ENCODE measurements at regions not wholly inside any gene's neighbourhood (a gene's known extent, or its start where the extent isn't known, plus 50 kb on each side); places are given as distances from the start of the nearest gene placed in this dataset.

DNA sequence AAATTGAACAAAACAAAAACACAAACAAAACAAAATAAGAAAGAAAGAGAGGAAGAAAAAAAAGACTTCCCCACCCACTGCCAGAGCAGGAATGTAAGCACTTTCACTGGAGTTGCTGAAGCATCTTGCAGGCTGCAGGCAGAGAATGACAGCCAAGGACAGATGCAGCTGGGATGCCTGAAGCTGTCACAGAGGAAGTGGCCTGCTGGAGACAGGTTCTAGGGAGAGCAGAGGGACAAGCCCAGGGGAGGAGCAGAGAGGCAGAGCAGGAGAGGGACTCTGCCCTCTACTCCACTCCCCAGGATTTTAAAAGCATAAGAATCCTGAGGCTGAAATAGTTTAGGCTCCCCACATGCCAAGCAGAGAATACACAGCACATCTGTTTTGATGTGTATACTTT is 326.2 kb downstream of the TUSC7 start:
- no peaks in the 10 kb centered on the region for H3K9me3 ChIP-seq (ENCODE audit: control insufficient read depth, low read length)

DNA sequence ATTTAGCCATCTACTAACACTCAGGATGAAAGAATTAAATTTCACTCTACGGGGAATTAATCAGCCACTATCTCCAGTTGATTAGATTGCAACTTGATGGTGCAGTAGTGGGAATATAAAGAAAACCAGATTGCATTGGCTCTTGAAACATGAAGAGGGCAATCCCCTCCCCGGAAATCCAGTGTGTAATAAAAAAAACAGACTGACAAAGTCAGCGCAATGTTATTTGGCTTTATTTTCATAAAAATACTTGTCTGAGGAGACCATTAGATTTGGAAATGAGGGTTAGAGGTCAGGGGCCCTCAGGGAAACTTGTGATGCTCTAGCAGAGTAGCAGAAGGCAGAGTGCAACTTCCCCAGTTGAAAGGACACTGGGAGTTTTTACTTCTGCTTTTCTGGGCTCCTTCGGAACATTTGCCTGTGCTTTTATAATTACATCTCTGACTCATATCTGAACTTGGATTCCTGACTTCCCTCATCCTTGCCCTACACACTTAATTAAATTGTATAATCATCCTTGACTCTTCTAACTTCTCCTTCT is 326.8 kb downstream of the TUSC7 start:
- H2AK5ac ChIP-seq (ENCODE audit: low read length, severe bottlenecking), result no peak overlapping the region
- peak overlapping the region in 1 of 2 experiments; percentile 59 for H3K4me3 ChIP-seq (ENCODE audit: insufficient read depth in 1 of 2, low read depth in 1 of 2, low read length in 2 of 2)
- peak; percentile 81 for DNase-seq
- no peak overlapping the region for H2BK15ac ChIP-seq (ENCODE audit: low read depth, poor library complexity, severe bottlenecking)
- no peaks in the 10 kb centered on the region for H3K27me3 ChIP-seq (ENCODE audit: control insufficient read depth in 1 of 2, insufficient read depth in 1 of 2, low read length in 2 of 2)
- no peak overlapping the region for H3K4ac ChIP-seq (ENCODE audit: low read depth in 1 of 2, low read length in 2 of 2)
- H3K14ac ChIP-seq (ENCODE audit: low read length in 2 of 2), result no peak overlapping the region
- no peak overlapping the region for H2BK120ac ChIP-seq (ENCODE audit: low read depth, low read length)
- no peaks in the 10 kb centered on the region for H3K9me3 ChIP-seq (ENCODE audit: control insufficient read depth, low read length)
- H4K91ac ChIP-seq (ENCODE audit: low read length), result no peak overlapping the region
- H4K8ac ChIP-seq (ENCODE audit: low read length), result no peak overlapping the region
- WGBS, result 31% methylated on average over 3 of the region's 4 CpGs
- no peaks in the 10 kb centered on the region for H3K79me1 ChIP-seq (replicated peaks; ENCODE audit: low read length, poor library complexity, severe bottlenecking)
- H2BK5ac ChIP-seq (ENCODE audit: low read depth, low read length, poor library complexity, severe bottlenecking), result no peak overlapping the region
- H2AFZ ChIP-seq (ENCODE audit: low read depth, low read length), result no peak overlapping the region
- peak overlapping the region; percentile 13 for H3K4me2 ChIP-seq (ENCODE audit: low read length, poor library complexity, severe bottlenecking)
- peak overlapping the region; percentile 40 for H3K9ac ChIP-seq (ENCODE audit: low read length)
- no peak overlapping the region for H3K18ac ChIP-seq (ENCODE audit: low read depth in 1 of 2, low read length in 2 of 2)
- no peak overlapping the region for H2BK12ac ChIP-seq (ENCODE audit: low read length in 2 of 2)
- H3K27ac ChIP-seq (ENCODE audit: low read length, poor library complexity, severe bottlenecking), result peak overlapping the region; percentile 33
- H3K36me3 ChIP-seq (ENCODE audit: control insufficient read depth in 1 of 2, insufficient read depth in 2 of 2, low read depth in 1 of 2, low read length in 2 of 2), result no peaks in the 10 kb centered on the region
- peaks cover 2% of the 10 kb centered on the region for H3K4me1 ChIP-seq (ENCODE audit: control insufficient read depth, insufficient read depth, low read depth, low read length)
- H3K23ac ChIP-seq (ENCODE audit: low read length in 2 of 2), result no peak overlapping the region

More for the DNA sequence above, 326.2 kb downstream of the TUSC7 start:
- Histone ChIP-seq H2AK5ac (ENCODE audit: low read length, severe bottlenecking) (no peak overlapping the region), H3K14ac (ENCODE audit: low read length in 2 of 2) (no peak overlapping the region), H2BK120ac (ENCODE audit: low read depth, low read length) (no peak overlapping the region), H3K23ac (ENCODE audit: low read length in 2 of 2) (no peak overlapping the region), H3K4me3 (ENCODE audit: insufficient read depth in 1 of 2, low read depth in 1 of 2, low read length in 2 of 2) (peak overlapping the region in 1 of 2 experiments; percentile 59), H3K18ac (ENCODE audit: low read depth in 1 of 2, low read length in 2 of 2) (no peak overlapping the region), H3K9ac (ENCODE audit: low read length) (peak overlapping the region; percentile 40), H3K27ac (ENCODE audit: low read length, poor library complexity, severe bottlenecking) (peak overlapping the region; percentile 23), H3K4me2 (ENCODE audit: low read length, poor library complexity, severe bottlenecking) (no peak overlapping the region), H3K79me1 (replicated peaks; ENCODE audit: low read length, poor library complexity, severe bottlenecking) (no peaks in the 10 kb centered on the region), H2AFZ (ENCODE audit: low read depth, low read length) (no peak overlapping the region), H4K91ac (ENCODE audit: low read length) (no peak overlapping the region), H3K4ac (ENCODE audit: low read depth in 1 of 2, low read length in 2 of 2) (no peak overlapping the region), H3K36me3 (ENCODE audit: control insufficient read depth in 1 of 2, insufficient read depth in 2 of 2, low read depth in 1 of 2, low read length in 2 of 2) (no peaks in the 10 kb centered on the region), H2BK15ac (ENCODE audit: low read depth, poor library complexity, severe bottlenecking) (no peak overlapping the region), H4K8ac (ENCODE audit: low read length) (no peak overlapping the region), H2BK5ac (ENCODE audit: low read depth, low read length, poor library complexity, severe bottlenecking) (no peak overlapping the region), H3K4me1 (ENCODE audit: control insufficient read depth, insufficient read depth, low read depth, low read length) (peaks cover 2% of the 10 kb centered on the region), H2BK12ac (ENCODE audit: low read length in 2 of 2) (no peak overlapping the region), H3K27me3 (ENCODE audit: control insufficient read depth in 1 of 2, insufficient read depth in 1 of 2, low read length in 2 of 2) (no peaks in the 10 kb centered on the region)
- DNase-seq, result peak; percentile 41

DNA sequence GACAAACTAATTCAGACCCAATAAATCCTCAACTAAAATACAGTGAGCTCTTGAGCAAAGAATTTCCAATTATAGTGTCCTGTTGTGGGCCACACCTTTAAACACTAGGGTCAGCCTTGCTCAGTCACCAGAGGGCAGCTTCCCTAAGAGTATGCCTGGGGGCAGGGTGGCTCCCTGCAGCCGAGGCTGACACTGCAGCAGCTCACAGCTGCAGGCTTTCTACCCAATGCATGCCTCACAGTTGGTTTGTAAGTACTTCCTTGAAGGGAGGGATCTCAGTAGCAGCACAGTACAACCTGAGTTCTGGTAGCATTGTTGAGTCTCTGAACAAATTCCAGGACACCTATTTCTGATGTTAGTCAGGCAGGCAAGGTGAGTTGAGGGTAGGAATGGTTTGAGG is 335.6 kb downstream of the TUSC7 start:
- Histone ChIP-seq H3K4me1 (ENCODE audit: control insufficient read depth, insufficient read depth, low read depth, low read length) (peaks cover 2% of the 10 kb centered on the region), H2BK120ac (ENCODE audit: low read depth, low read length) (no peak overlapping the region), H2BK15ac (ENCODE audit: low read depth, poor library complexity, severe bottlenecking) (no peak overlapping the region), H2AFZ (ENCODE audit: low read depth, low read length) (no peak overlapping the region), H4K91ac (ENCODE audit: low read length) (no peak overlapping the region), H4K8ac (ENCODE audit: low read length) (no peak overlapping the region), H3K27me3 (ENCODE audit: control insufficient read depth in 1 of 2, insufficient read depth in 1 of 2, low read length in 2 of 2) (no peaks in the 10 kb centered on the region), H3K4me2 (ENCODE audit: low read length, poor library complexity, severe bottlenecking) (no peak overlapping the region), H3K14ac (ENCODE audit: low read length in 2 of 2) (peak overlapping the region in 1 of 2 experiments; percentile 35), H3K36me3 (ENCODE audit: control insufficient read depth in 1 of 2, insufficient read depth in 2 of 2, low read depth in 1 of 2, low read length in 2 of 2) (no peaks in the 10 kb centered on the region), H3K23ac (ENCODE audit: low read length in 2 of 2) (no peak overlapping the region), H2AK5ac (ENCODE audit: low read length, severe bottlenecking) (no peak overlapping the region), H3K4ac (ENCODE audit: low read depth in 1 of 2, low read length in 2 of 2) (no peak overlapping the region), H2BK12ac (ENCODE audit: low read length in 2 of 2) (no peak overlapping the region), H3K4me3 (ENCODE audit: insufficient read depth in 1 of 2, low read depth in 1 of 2, low read length in 2 of 2) (no peak overlapping the region), H3K9ac (ENCODE audit: low read length) (no peak overlapping the region), H2BK5ac (ENCODE audit: low read depth, low read length, poor library complexity, severe bottlenecking) (no peak overlapping the region), H3K79me1 (replicated peaks; ENCODE audit: low read length, poor library complexity, severe bottlenecking) (no peaks in the 10 kb centered on the region), H3K18ac (ENCODE audit: low read depth in 1 of 2, low read length in 2 of 2) (no peak overlapping the region), H3K9me3 (ENCODE audit: control insufficient read depth, low read length) (no peaks in the 10 kb centered on the region), H3K27ac (ENCODE audit: low read length, poor library complexity, severe bottlenecking) (no peak overlapping the region)
- no peak for DNase-seq
- 0% methylated on average over 1 of the region's 1 CpG for WGBS

DNA sequence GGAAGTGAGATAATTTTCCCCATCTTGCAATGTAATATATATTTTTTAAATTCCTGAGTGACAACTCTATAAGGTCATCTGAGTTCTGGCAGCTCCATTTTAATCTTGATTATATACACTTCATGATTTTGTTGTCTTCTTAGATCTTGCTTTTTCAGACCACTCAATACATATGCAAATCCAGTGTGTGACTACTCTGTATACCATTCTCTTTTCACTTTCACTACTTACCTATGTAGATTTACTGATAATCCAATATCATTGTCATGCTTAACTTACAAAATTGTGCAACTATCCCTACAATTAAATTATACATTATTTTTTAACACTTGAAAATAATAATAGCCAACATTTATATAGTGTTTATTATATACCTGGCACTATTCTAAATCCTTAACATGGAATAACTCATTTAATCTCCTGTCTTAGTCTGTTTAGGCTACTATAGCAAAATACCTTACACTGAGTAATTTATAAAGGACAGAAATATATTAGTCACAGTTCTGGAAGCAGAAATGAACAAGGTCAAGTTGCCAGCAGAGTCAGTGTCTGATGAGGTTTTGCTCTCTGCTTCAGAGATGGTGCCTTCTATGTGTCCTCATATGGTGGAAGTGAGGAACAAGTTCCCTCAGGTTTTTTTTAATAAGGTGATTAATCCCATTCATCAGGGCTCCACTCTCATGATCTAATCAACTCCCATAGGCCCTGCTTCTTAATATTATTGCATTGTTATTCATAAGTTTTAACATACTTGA is 338.5 kb downstream of the TUSC7 start:
- H3K4me3 ChIP-seq (ENCODE audit: insufficient read depth in 1 of 2, low read depth in 1 of 2, low read length in 2 of 2), result no peak overlapping the region
- no peak overlapping the region for H4K91ac ChIP-seq (ENCODE audit: low read length)
- H3K79me1 ChIP-seq (replicated peaks; ENCODE audit: low read length, poor library complexity, severe bottlenecking), result no peaks in the 10 kb centered on the region
- H3K4me1 ChIP-seq (ENCODE audit: control insufficient read depth, insufficient read depth, low read depth, low read length), result peaks cover 2% of the 10 kb centered on the region
- H3K9me3 ChIP-seq (ENCODE audit: control insufficient read depth, low read length), result no peaks in the 10 kb centered on the region
- no peak overlapping the region for H2BK5ac ChIP-seq (ENCODE audit: low read depth, low read length, poor library complexity, severe bottlenecking)
- no peak overlapping the region for H4K8ac ChIP-seq (ENCODE audit: low read length)
- H3K18ac ChIP-seq (ENCODE audit: low read depth in 1 of 2, low read length in 2 of 2), result no peak overlapping the region
- no peak overlapping the region for H3K4me2 ChIP-seq (ENCODE audit: low read length, poor library complexity, severe bottlenecking)
- no peak overlapping the region for H2BK120ac ChIP-seq (ENCODE audit: low read depth, low read length)
- H2BK12ac ChIP-seq (ENCODE audit: low read length in 2 of 2), result no peak overlapping the region
- H3K27ac ChIP-seq (ENCODE audit: low read length, poor library complexity, severe bottlenecking), result no peak overlapping the region
- no peak overlapping the region for H3K14ac ChIP-seq (ENCODE audit: low read length in 2 of 2)
- no peaks in the 10 kb centered on the region for H3K27me3 ChIP-seq (ENCODE audit: control insufficient read depth in 1 of 2, insufficient read depth in 1 of 2, low read length in 2 of 2)
- no peak overlapping the region for H2AK5ac ChIP-seq (ENCODE audit: low read length, severe bottlenecking)
- no peaks in the 10 kb centered on the region for H3K36me3 ChIP-seq (ENCODE audit: control insufficient read depth in 1 of 2, insufficient read depth in 2 of 2, low read depth in 1 of 2, low read length in 2 of 2)
- no peak for DNase-seq
- H3K4ac ChIP-seq (ENCODE audit: low read depth in 1 of 2, low read length in 2 of 2), result no peak overlapping the region
- no peak overlapping the region for H2BK15ac ChIP-seq (ENCODE audit: low read depth, poor library complexity, severe bottlenecking)
- no peak overlapping the region for H2AFZ ChIP-seq (ENCODE audit: low read depth, low read length)
- H3K9ac ChIP-seq (ENCODE audit: low read length), result no peak overlapping the region
- H3K23ac ChIP-seq (ENCODE audit: low read length in 2 of 2), result no peak overlapping the region

Measured in mesenchymal stem cell (in vitro differentiated cells and primary cell).